Forelimb muscle (tissue), 1 donor: ENCODE measurements at regions not wholly inside any gene's neighbourhood (a gene's known extent, or its start where the extent isn't known, plus 50 kb on each side); places are given as distances from the start of the nearest gene placed in this dataset.
"Not testable (repeated sequence)": the region's sequence is repeated elsewhere in the genome, so short reads cannot be mapped to it uniquely, and the experiment has no call there.

Experiments
- DNase-seq: peaks from one replicate; pipeline ENCODE4 v3.0.0-alpha.2; 2013; ENCODE audit warnings: low read depth

DNA sequence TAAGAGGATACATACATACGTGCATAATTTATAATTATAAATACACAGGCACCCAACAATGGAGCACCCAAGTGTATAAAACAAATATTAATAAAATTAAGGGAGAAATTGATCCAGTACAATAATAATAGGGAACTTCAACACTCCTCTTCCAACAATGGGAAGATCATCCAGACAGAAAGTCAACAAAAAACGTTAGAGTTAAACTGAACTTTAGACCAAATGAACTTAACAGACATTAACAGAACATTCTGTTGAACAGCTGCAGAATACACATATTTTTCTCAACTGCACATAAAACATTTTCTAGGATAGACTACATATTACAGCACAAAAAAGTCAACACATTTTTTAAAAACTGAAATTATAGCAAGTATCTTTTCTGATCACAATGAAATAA, 339.7 kb downstream of the CGGBP1 start:
- DNase-seq = no peak

DNA sequence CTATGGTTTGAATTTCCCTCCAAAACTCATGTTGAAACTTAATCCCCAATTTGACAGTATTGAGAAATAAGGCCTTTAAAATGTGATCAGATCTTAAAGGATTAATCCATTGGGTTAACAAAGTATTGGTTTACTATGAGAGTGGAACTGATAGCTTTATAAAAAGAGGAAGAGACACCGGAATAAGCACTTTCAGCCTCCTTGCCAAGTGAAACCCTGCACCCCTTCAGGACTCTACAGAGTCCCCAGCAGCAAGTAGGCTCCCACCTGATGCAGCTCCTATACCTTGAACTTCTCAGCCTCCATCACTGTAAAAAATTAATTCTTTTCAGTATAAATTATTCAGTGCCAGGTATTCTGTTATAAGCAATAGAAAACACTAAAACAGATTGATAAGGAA, 348.3 kb downstream of the CGGBP1 start:
- DNase-seq = no peak

DNA sequence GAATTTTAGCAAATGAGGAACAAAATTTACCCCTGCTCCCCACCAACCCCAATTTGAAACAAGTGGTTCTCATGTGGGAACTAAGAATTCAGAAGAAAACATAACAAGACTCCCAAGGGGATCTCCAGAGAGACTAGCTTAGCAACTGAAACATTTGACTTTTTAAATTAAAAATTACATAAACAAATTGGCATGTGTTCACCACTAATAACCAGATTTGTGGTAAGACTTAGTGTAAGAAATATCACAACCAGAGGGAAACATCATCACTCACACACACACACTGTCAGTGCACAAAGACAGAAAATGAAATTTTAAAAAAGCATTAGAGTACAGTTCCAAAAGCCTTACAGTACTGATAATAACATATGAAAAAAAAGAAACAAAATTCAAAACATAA, 348.8 kb downstream of the CGGBP1 start:
- no peak for DNase-seq

DNA sequence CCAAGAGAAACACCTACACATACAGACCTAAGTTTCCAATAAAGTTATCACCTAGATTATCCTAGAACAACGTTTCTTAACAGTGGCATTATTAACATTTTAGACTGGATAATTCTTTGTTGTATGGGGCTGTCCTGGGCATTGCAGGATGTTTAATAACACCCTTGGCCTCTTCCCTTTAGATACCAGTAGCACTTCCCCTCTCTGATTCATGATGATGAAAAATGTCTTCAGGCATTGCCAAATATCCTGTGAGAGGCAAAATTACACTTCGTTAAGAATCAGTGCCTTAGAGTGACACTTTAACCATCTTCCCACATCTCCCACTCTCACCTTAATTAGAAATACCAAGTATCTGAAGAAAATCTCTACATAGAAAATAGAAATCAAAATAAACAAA, 352.6 kb downstream of the CGGBP1 start:
- DNase-seq = no peak

- DNase-seq = no peak
Observed at GRCh38 chr3:87702600-87702999, 356.2 kb downstream of the CGGBP1 start.

DNA sequence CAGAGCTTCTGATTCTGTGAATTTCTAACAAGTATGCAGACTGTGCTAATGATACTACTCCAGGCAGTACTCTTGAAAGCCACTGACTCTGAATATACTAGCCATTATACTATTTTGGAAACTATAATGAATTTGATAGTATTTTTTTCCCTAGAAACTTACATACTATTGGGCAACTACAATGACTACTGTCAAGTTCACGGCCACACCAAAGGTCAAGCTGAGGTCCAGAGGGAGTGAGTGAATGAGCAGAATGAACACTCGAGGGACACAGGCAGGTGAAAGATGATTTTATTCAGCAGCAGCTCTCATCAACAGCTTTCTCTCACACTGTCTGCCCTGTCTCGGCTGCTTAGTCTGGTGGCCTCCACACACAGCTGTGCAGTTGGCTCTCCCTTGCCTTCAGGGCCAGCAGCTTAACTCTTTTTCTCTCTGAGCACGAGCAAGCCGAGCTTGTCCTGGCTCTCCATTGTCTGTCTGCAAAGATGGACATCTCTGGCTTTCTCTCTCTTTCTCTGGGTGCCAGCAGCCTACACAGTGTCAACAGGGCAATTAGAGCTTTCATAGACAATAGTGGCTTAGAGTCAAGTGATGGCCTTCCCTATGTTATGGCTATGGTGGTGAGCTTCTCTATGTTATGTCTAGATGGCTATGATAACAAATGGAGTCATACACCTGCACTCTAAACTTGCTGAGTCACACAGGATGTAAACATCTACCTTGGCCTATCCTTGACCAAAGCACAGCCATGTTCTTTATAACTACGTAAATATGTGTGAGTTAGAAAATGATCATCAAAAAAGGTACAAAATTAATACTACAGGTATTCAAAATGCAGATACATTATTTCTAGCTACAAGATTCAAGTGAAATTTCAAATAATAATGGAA, 362.4 kb downstream of the CGGBP1 start:
- DNase-seq = no peak

GRCh38 chr3:87694678-87695077, 364.1 kb downstream of the CGGBP1 start:
- no peak for DNase-seq

DNA sequence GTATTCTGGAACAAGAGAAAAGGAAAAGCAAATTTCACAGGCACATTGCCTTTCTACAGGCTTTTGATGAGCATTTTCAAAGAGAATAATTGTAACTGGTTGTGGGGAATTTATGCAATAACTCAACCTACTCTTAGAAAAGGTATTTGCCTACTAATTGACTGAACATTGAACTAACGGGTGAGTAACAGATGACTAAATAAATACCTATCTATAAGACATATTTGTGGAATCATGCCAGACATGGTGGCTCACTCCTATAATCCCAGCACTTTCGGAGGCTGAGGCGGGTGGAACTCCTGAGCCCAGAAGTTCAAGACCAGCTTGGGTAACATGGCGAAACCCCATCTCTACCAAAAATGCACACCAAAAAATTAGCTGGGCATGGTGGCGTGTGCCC, 367.7 kb downstream of the CGGBP1 start:
- DNase-seq = no peak

DNA sequence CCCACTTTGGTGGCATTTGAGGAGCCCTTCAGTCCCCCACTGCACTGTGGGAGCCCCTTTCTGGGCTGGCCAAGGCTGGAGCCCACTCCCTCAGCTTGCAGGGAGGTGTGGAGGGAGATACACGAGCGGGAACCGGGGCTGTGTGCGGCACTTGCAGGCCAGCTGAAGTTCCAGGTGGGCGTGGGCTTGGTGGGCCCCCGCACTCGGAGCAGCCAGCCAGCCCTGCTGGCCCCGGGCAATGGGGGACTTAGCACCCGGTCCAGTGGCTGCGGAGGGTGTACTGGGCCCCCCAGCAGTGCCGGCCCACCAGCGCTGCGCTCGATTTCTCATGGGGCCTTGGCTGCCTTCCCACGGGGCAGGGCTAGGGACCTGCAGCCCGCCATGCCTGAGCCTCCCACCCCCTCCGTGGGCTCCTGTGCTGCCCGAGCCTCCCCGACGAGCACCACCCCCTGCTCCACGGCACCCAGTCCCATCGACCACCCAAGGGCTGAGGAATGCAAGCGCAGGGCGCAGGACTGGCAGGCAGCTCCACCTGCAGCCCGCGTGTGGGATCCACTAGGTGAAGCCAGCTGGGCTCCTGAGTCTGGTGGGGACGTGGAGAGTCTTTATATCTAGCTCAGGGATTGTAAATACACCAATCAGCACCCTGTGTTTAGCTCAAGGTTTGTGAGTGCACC, 379.7 kb downstream of the CGGBP1 start:
- not testable (repeated sequence) for DNase-seq

DNA sequence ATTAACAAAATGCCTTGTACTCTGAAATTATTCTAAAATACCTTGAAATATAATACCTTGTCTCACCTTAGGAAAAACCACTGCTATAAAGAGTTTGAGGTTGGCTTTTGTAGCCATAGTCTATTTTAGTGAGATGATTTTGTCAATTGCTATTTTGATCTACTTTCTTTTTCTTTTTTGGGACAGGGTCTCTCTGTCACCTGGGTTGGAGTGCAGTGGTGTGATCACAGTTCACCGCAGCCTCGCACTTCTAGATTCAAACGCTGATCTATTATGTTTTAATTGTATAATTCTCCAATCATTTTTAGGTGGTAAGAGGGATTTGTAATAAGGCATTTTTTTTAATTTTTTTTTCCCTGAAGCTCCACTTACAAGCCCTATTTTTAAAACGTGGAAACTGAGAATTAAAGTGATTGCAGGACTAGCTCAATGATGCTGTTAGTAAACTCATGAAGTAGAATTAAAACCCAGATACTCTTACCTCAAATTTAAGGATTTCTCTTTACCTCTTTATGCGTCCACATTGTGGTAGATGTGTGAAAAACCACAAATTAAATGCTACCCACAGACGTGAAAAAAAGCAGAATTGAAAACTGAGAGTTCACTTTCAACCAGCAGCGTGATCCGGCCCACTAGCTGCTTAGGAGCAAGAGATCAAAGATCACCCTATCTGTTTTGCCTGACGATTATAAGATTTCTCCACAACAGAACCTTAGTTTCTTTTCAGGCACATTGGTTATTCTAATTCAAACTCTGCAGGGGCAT, 384.2 kb downstream of the CGGBP1 start:
- DNase-seq = no peak

- no peak for DNase-seq
Observed at GRCh38 chr3:87673132-87673531, 385.7 kb downstream of the CGGBP1 start.

GRCh38 chr3:87654184-87654583, 377.8 kb upstream of the POU1F1 start:
- no peak for DNase-seq

DNA sequence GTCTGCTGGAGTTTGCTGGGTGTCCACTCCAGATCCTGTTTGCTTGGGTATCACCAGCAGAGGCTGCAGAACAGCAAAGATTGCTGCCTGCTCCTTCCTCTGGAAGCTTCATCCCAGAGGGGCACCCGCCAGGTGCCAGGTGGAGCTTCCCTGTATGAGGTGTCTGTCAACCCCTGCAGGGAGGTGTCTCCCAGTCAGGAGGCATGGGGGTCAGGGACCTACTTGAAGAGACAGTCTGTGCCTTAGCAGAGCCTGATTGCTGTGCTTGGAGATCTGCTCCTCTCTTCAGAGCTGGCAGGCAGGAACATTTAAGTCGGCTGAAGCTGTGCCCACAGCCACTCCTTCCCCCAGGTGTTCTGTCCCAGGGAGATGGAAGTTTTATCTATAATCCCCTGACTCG, 376.8 kb upstream of the POU1F1 start:
- DNase-seq = not testable (repeated sequence)

DNA sequence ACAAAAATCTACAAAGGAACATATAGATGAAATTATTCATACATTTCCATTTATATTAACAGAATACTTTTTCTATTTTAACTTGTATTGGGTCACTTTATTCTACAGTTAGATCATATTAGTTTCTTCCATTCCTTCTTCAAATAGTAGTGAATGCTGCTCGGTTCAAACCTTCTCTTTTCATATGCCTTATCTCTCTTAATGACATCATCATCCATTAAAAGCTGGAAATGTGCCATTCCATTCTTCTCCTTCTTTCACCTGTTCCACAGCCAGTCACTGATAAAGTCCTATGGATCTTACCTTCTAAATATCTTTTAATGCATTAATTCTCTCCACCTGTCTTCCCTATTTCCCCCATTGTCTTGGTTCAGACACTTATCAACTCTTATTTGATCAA, 358.0 kb upstream of the POU1F1 start:
- DNase-seq = no peak

- no peak for DNase-seq
Observed at GRCh38 chr3:87627316-87627715, 350.9 kb upstream of the POU1F1 start.

DNA sequence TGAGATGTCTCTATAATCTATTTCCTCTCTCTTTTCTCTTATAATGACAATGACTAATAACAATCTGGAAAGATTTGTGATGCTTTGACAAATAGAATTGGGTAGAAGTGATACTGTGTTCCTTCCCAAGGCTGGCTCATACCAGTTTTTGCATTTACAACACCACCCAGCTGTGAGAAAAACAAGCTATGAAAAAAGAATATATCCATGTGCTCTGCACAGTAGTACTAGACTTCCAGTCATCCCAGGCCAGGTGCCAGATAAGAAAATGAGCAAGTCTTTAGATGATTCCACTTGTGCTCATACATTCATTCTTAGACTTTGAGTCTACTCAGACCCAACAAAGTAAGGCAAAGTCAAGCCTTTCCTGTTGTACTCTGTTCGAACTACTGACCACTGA, 350.2 kb upstream of the POU1F1 start:
- DNase-seq = no peak

GRCh38 chr3:87625876-87626275, 349.5 kb upstream of the POU1F1 start:
- no peak for DNase-seq

DNA sequence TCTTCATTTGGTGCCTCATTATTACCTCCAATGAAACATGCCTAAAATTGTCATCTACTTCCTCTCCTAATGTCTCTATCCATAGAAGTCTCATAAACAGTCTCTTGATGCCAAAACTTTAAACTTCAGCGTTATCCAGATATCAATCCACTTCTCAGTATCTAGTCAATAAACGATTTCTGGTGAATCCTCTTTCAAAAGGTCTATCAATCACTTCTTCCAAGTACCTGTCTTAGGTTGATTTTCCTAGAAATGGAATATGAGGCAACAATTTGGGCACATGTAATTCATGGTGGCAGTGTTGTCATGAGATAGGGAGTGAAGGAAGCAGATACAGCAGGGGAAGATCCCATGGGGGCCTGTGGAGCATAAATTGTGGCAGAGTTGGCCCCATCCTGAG, 348.5 kb upstream of the POU1F1 start:
- no peak for DNase-seq

GRCh38 chr3:87621667-87622066, 345.3 kb upstream of the POU1F1 start:
- DNase-seq = no peak

DNA sequence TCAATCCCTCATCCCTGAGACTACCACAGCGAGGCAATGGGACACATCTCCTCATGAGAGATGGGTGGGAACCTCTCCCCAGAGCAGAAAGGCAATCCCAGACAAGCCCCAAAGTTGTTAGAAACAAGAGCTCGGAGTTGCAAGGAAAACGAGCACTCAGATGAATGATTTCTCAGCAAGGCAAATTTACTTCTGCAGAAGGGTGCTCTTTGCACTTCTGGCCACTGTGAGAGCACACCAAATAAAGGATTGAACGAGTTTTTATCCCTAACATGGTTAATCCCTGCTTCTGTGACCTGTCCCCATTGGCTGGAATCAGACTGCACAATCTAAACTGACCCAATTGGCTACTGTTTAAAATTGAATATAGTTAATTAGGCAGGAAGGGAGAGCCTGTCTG, 339.1 kb upstream of the POU1F1 start:
- DNase-seq = no peak

DNA sequence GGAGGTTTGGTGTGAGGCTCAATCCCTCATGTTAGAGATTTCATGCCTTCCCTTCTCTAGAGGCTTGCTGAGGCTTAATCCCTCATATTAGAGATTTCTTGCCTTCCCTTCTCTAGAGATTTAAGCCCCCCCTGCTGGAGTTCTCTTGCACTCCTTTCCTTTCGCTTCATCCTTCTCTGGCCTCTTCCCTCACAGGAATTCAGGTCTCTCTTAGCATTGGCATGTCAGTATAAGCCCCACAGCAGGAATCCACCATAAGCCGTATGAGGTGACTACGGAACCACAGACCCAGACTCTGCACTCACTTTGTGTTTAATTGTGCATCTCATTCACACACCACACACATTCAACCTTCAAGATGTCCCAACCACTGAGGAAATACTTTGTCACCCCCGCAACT, 338.6 kb upstream of the POU1F1 start:
- no peak for DNase-seq

GRCh38 chr3:87607234-87607633, 330.9 kb upstream of the POU1F1 start:
- DNase-seq = no peak

- no peak for DNase-seq
Observed at GRCh38 chr3:87595798-87596197, 319.4 kb upstream of the POU1F1 start.
